ENCODE measurements at regions not wholly inside any gene's neighbourhood (a gene's known extent, or its start where the extent isn't known, plus 50 kb on each side); places are given as distances from the start of the nearest gene placed in this dataset.

- H3K9me3 ChIP-seq (ENCODE audit: low read length) = no peaks in the 10 kb centered on the region; the same call in 1 of the 2 replicates
- no peak overlapping the region for H3K27ac ChIP-seq (ENCODE audit: low read length)
- no peak overlapping the region for H2AFZ ChIP-seq (ENCODE audit: low read length)
- no peaks in the 10 kb centered on the region for H3F3A ChIP-seq (ENCODE audit: low read length, unreplicated experiment)
- CTCF ChIA-PET = no interaction called here
- H3K4me1 ChIP-seq (ENCODE audit: insufficient read depth, low read length) = no peaks in the 10 kb centered on the region
- H3K27me3 ChIP-seq (ENCODE audit: low read length) = peaks cover 11% of the 10 kb centered on the region
- no peaks in the 10 kb centered on the region for H3K9me2 ChIP-seq (replicated peaks; ENCODE audit: low read length)
- BruUV-seq (replicated peaks) = no TSS peak
- no peak for ATAC-seq
- H4K20me1 ChIP-seq (ENCODE audit: low read length) = no peaks in the 10 kb centered on the region
- no peaks in the 10 kb centered on the region for H3K36me3 ChIP-seq (ENCODE audit: low read depth, low read length)
- POLR2A ChIA-PET (ENCODE audit: unreplicated experiment) = no interaction called here
- DNase-seq = no peak
- TF ChIP-seq EZH2 (IDR thresholded peaks at IDR 0.05; ENCODE audit: low read length, unreplicated experiment) = no peak
- TF ChIP-seq EZH2phosphoT487 (IDR thresholded peaks at IDR 0.05; ENCODE audit: borderline replicate concordance, low read length) = no peak
- TF ChIP-seq CTCF (conservative IDR thresholded peaks at IDR 0.05; ENCODE audit: low read depth, low read length) = no peak
- no peaks in the 10 kb centered on the region for H3K79me2 ChIP-seq (ENCODE audit: low read length)
- no peak overlapping the region for H3K4me2 ChIP-seq (ENCODE audit: low read length)
- no peak overlapping the region for H3K4me3 ChIP-seq (ENCODE audit: low read length)
- no peak overlapping the region for H3K9ac ChIP-seq (ENCODE audit: low read length)
- intact Hi-C loops (cut with micrococcal nuclease) = no loop called here
Measured at GRCh38 chr12:126538888-126539287, 1473.7 kb downstream of the AACS start.

- H3K9me3 ChIP-seq (ENCODE audit: low read length) = no peaks in the 10 kb centered on the region; the same call in none of the 2 replicates
- POLR2A ChIA-PET (ENCODE audit: unreplicated experiment) = no interaction called here
- H4K20me1 ChIP-seq (ENCODE audit: low read length) = no peaks in the 10 kb centered on the region
- no peak for TF ChIP-seq EZH2phosphoT487 (IDR thresholded peaks at IDR 0.05; ENCODE audit: borderline replicate concordance, low read length)
- no peaks in the 10 kb centered on the region for H3K79me2 ChIP-seq (ENCODE audit: low read length)
- H3K27me3 ChIP-seq (ENCODE audit: low read length) = peaks cover 22% of the 10 kb centered on the region
- intact Hi-C loops (cut with micrococcal nuclease) = no loop called here
- CTCF ChIA-PET = no interaction called here
- H2AFZ ChIP-seq (ENCODE audit: low read length) = no peak overlapping the region
- no TSS peak for BruUV-seq (replicated peaks)
- no peaks in the 10 kb centered on the region for H3K36me3 ChIP-seq (ENCODE audit: low read depth, low read length)
- no peak overlapping the region for H3K4me2 ChIP-seq (ENCODE audit: low read length)
- no peaks in the 10 kb centered on the region for H3K4me1 ChIP-seq (ENCODE audit: insufficient read depth, low read length)
- H3K27ac ChIP-seq (ENCODE audit: low read length) = no peak overlapping the region
- DNase-seq (peak; percentile 9), ATAC-seq (no peak)
- H3F3A ChIP-seq (ENCODE audit: low read length, unreplicated experiment) = no peaks in the 10 kb centered on the region
- H3K4me3 ChIP-seq (ENCODE audit: low read length) = no peak overlapping the region
- H3K9ac ChIP-seq (ENCODE audit: low read length) = no peak overlapping the region
- H3K9me2 ChIP-seq (replicated peaks; ENCODE audit: low read length) = no peaks in the 10 kb centered on the region
Measured at GRCh38 chr12:126545411-126545810, 1480.2 kb downstream of the AACS start.

- Histone ChIP-seq H4K20me1 (ENCODE audit: low read length) (no peaks in the 10 kb centered on the region), H3K9me3 (ENCODE audit: low read length) (no peaks in the 10 kb centered on the region; the same call in none of the 2 replicates), H3K9ac (ENCODE audit: low read length) (no peak overlapping the region), H3K4me1 (ENCODE audit: insufficient read depth, low read length) (no peaks in the 10 kb centered on the region), H3K27ac (ENCODE audit: low read length) (no peak overlapping the region), H3K79me2 (ENCODE audit: low read length) (no peaks in the 10 kb centered on the region), H2AFZ (ENCODE audit: low read length) (no peak overlapping the region), H3K36me3 (ENCODE audit: low read depth, low read length) (no peaks in the 10 kb centered on the region), H3K27me3 (ENCODE audit: low read length) (peaks cover 11% of the 10 kb centered on the region), H3K4me2 (ENCODE audit: low read length) (no peak overlapping the region), H3F3A (ENCODE audit: low read length, unreplicated experiment) (no peaks in the 10 kb centered on the region), H3K4me3 (ENCODE audit: low read length) (no peak overlapping the region), H3K9me2 (replicated peaks; ENCODE audit: low read length) (no peaks in the 10 kb centered on the region)
- ATAC-seq = no peak
- CTCF ChIA-PET = no interaction called here
- no peak for TF ChIP-seq EZH2 (IDR thresholded peaks at IDR 0.05; ENCODE audit: low read length, unreplicated experiment)
- TF ChIP-seq CTCF (conservative IDR thresholded peaks at IDR 0.05; ENCODE audit: low read depth, low read length) = no peak
- TF ChIP-seq EZH2phosphoT487 (IDR thresholded peaks at IDR 0.05; ENCODE audit: borderline replicate concordance, low read length) = no peak
- no peak for DNase-seq
- intact Hi-C loops (cut with micrococcal nuclease) = no loop called here
- BruUV-seq (replicated peaks) = no TSS peak
- POLR2A ChIA-PET (ENCODE audit: unreplicated experiment) = no interaction called here
Measured at GRCh38 chr12:126547905-126548304, 1482.7 kb downstream of the AACS start.

Measured in PC-3 (cell line).